ENCODE measurements at regions not wholly inside any gene's neighbourhood (a gene's known extent, or its start where the extent isn't known, plus 50 kb on each side); places are given as distances from the start of the nearest gene placed in this dataset.

GRCh38 chr5:5665225-5666075, 243.0 kb downstream of the ICE1 start:
- H3K27me3 ChIP-seq (ENCODE audit: control insufficient read depth, insufficient read depth, low read length) = no peaks in the 10 kb centered on the region
- no peaks in the 10 kb centered on the region for H3K36me3 ChIP-seq (ENCODE audit: control insufficient read depth, insufficient read depth, low read length)
- no peak overlapping the region for H3K4me3 ChIP-seq (ENCODE audit: low read depth, low read length)
- TF ChIP-seq CTCF (IDR thresholded peaks at IDR 0.05; ENCODE audit: insufficient read depth, low read length, poor library complexity, severe bottlenecking) = no peak
- peak; percentile 23 for DNase-seq (ENCODE audit: low read depth)

- no peak for TF ChIP-seq CTCF (IDR thresholded peaks at IDR 0.05; ENCODE audit: insufficient read depth, low read length, poor library complexity, severe bottlenecking)
- Histone ChIP-seq H3K4me3 (ENCODE audit: low read depth, low read length) (no peak overlapping the region), H3K27me3 (ENCODE audit: control insufficient read depth, insufficient read depth, low read length) (no peaks in the 10 kb centered on the region), H3K36me3 (ENCODE audit: control insufficient read depth, insufficient read depth, low read length) (no peaks in the 10 kb centered on the region)
- no peak for DNase-seq (ENCODE audit: low read depth)
These were observed 236.5 kb downstream of the ICE1 start for GRCh38 chr5:5658889-5659465.

- DNase-seq (ENCODE audit: low read depth) = no peak
- no peak for TF ChIP-seq CTCF (IDR thresholded peaks at IDR 0.05; ENCODE audit: insufficient read depth, low read length, poor library complexity, severe bottlenecking)
- Histone ChIP-seq H3K4me3 (ENCODE audit: low read depth, low read length) (no peak overlapping the region), H3K27me3 (ENCODE audit: control insufficient read depth, insufficient read depth, low read length) (no peaks in the 10 kb centered on the region), H3K36me3 (ENCODE audit: control insufficient read depth, insufficient read depth, low read length) (no peaks in the 10 kb centered on the region)
These were observed 235.7 kb downstream of the ICE1 start for GRCh38 chr5:5658226-5658625.

GRCh38 chr5:5652181-5652580, 229.7 kb downstream of the ICE1 start:
- H3K36me3 ChIP-seq (ENCODE audit: control insufficient read depth, insufficient read depth, low read length) = no peaks in the 10 kb centered on the region
- H3K27me3 ChIP-seq (ENCODE audit: control insufficient read depth, insufficient read depth, low read length) = no peaks in the 10 kb centered on the region
- no peak for DNase-seq (ENCODE audit: low read depth)
- no peak overlapping the region for H3K4me3 ChIP-seq (ENCODE audit: low read depth, low read length)
- no peak for TF ChIP-seq CTCF (IDR thresholded peaks at IDR 0.05; ENCODE audit: insufficient read depth, low read length, poor library complexity, severe bottlenecking)

- no peaks in the 10 kb centered on the region for H3K36me3 ChIP-seq (ENCODE audit: control insufficient read depth, insufficient read depth, low read length)
- no peaks in the 10 kb centered on the region for H3K27me3 ChIP-seq (ENCODE audit: control insufficient read depth, insufficient read depth, low read length)
- no peak for TF ChIP-seq CTCF (IDR thresholded peaks at IDR 0.05; ENCODE audit: insufficient read depth, low read length, poor library complexity, severe bottlenecking)
- no peak overlapping the region for H3K4me3 ChIP-seq (ENCODE audit: low read depth, low read length)
- no peak for DNase-seq (ENCODE audit: low read depth)
These were observed 228.5 kb downstream of the ICE1 start for GRCh38 chr5:5650949-5651348.
